OCI-LY3 (cell line): ENCODE measurements at regions not wholly inside any gene's neighbourhood (a gene's known extent, or its start where the extent isn't known, plus 50 kb on each side); places are given as distances from the start of the nearest gene placed in this dataset.

Source experiments
- H2AFZ ChIP-seq: fragments of 200-600, 300-600 bp; shearing (Covaris generic); 2 replicates; pipeline ENCODE4 v1.6.0; 2014; ENCODE audit warnings: antibody characterized with exemption, low read depth, low read length
- H3K27ac ChIP-seq: fragments of 200-600, 300-600 bp; sonication (generic); 2 replicates; pipeline ENCODE4 v1.5.1; 2014; ENCODE audit warnings: mild to moderate bottlenecking, low read length, moderate library complexity, mixed read lengths
- H3K27me3 ChIP-seq: fragments of 200-600, 300-600 bp; sonication (generic); 2 replicates; pipeline ENCODE4 v1.6.1; 2014; ENCODE audit warnings: low read depth, low read length, mixed read lengths
- H3K36me3 ChIP-seq: fragments of 200-600, 300-600 bp; sonication (generic); replicated peaks from 2 replicates; pipeline ENCODE3; 2014; ENCODE audit warnings: low read depth, low read length, mixed read lengths
- H3K4me1 ChIP-seq: fragments of 300-600, 200-600 bp; sonication (generic); 2 replicates; pipeline ENCODE4 v1.6.1; 2014; ENCODE audit warnings: low read length, mixed read lengths
- H3K4me2 ChIP-seq: fragments of 200-600, 300-600 bp; sonication (generic); 2 replicates; pipeline ENCODE4 v1.6.1; 2014; ENCODE audit warnings: low read length, mixed read lengths
- H3K4me3 ChIP-seq: fragments of 300-600, 200-600 bp; sonication (generic); 2 replicates; pipeline ENCODE4 v1.5.1; 2014; ENCODE audit warnings: antibody characterized with exemption, mild to moderate bottlenecking, low read length, moderate library complexity
- H3K79me2 ChIP-seq: fragments of 300-600, 200-600 bp; shearing (Covaris generic); 2 replicates; pipeline ENCODE4 v1.6.1; 2014; ENCODE audit warnings: mild to moderate bottlenecking, low read length, mixed read lengths
- H3K9ac ChIP-seq: fragments of 300-600, 200-600 bp; shearing (Covaris generic); 2 replicates; pipeline ENCODE4 v1.6.0; 2014; ENCODE audit warnings: mild to moderate bottlenecking, low read length, moderate library complexity
- H3K9me3 ChIP-seq: fragments of 200-600, 300-600 bp; shearing (Covaris generic); 2 replicates; pipeline ENCODE4 v1.6.1; 2014; ENCODE audit warnings: low read length, mixed read lengths; ENCODE audit not compliant: insufficient read depth
- H4K20me1 ChIP-seq: fragments of 200-600, 300-600 bp; sonication (generic); 2 replicates; pipeline ENCODE4 v1.6.1; 2016; ENCODE audit warnings: low read length, mixed read lengths; ENCODE audit not compliant: insufficient read depth
- EZH2phosphoT487 ChIP-seq: fragments of 200-600 bp; shearing (Covaris generic); IDR thresholded peaks from 2 replicates; pipeline ENCODE4 v1.6.1; 2018; ENCODE audit warnings: antibody characterized with exemption, mixed run types, low read depth
- TF ChIP-seq, protein P1 (sequence below): fragments of 200-600, 300-600 bp; sonication (generic); IDR thresholded peaks from 2 replicates; pipeline ENCODE4 v1.5.1; 2014; ENCODE audit warnings: antibody characterized with exemption, low read length, low read depth

DNA sequence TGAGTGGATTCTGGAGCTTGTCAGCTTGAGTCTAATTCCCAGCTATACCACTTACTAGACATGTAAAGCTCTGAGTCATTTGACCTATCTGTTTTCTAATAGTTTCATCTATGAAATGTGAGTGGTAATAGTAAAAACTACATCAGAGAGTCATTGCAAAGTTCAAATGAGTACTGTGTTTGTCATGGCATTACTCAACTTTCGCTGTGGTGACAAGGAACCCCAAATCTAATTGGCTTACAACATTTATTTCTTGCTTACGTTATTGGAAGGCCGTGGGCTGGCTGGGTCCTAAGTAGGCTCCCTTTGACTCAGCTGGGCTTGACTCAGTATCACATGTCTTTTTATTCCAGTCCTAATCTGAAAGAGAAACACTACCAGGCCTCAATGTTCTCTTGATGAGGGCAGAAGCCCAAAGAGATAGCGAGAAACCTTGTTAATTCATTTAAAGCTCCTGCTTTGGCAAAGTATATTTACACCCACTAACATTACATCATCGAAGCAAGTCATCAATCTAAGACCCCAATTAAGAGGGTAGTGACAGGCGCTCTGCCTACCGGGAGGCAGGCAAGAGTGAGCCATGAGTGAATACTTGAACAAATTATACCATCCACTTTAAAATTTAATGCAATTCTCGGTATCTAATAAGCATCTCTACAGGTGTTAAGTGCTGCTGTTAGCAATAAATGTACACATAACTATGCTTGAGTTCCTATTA, 431.8 kb upstream of the SPHKAP start:
- peak overlapping the region; percentile 81 for H2AFZ ChIP-seq
- H3K27ac ChIP-seq: peak overlapping the region; percentile 39; the same call in 1 of the 2 replicates
- no peak overlapping the region; the same call in 1 of the 2 replicates for H3K4me2 ChIP-seq
- TF ChIP-seq, protein P1, sequence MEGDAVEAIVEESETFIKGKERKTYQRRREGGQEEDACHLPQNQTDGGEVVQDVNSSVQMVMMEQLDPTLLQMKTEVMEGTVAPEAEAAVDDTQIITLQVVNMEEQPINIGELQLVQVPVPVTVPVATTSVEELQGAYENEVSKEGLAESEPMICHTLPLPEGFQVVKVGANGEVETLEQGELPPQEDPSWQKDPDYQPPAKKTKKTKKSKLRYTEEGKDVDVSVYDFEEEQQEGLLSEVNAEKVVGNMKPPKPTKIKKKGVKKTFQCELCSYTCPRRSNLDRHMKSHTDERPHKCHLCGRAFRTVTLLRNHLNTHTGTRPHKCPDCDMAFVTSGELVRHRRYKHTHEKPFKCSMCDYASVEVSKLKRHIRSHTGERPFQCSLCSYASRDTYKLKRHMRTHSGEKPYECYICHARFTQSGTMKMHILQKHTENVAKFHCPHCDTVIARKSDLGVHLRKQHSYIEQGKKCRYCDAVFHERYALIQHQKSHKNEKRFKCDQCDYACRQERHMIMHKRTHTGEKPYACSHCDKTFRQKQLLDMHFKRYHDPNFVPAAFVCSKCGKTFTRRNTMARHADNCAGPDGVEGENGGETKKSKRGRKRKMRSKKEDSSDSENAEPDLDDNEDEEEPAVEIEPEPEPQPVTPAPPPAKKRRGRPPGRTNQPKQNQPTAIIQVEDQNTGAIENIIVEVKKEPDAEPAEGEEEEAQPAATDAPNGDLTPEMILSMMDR: no peak
- TF ChIP-seq EZH2phosphoT487: no peak
- no peaks in the 10 kb centered on the region for H3K79me2 ChIP-seq
- no peaks in the 10 kb centered on the region for H3K27me3 ChIP-seq
- H3K4me3 ChIP-seq: no peak overlapping the region
- H3K9me3 ChIP-seq: no peaks in the 10 kb centered on the region
- no peak overlapping the region for H3K9ac ChIP-seq
- no peaks in the 10 kb centered on the region for H4K20me1 ChIP-seq
- peaks cover 15% of the 10 kb centered on the region for H3K4me1 ChIP-seq
- H3K36me3 ChIP-seq: no peaks in the 10 kb centered on the region

DNA sequence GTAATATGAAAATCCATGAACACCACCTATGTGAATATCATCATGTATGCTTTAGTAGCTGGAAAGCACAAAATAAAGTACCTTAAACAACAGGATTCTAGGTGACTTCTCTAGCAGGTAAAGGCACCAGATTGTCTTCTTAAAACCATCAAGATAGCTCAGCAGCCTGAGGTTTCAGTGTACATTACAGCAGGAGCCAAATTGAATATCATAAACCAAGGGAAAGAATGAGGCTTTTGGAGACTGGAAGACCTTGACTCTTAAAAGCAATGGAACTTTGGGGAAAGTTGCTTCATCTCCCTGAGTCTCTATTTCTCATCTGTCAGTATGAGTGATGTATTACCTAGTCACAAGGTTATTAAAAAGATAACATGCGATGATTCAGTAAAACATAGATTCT, 429.7 kb upstream of the SPHKAP start:
- H3K4me2 ChIP-seq: no peak overlapping the region
- H2AFZ ChIP-seq: no peak overlapping the region
- H3K9ac ChIP-seq: no peak overlapping the region
- H3K4me1 ChIP-seq: peaks cover 15% of the 10 kb centered on the region
- H3K4me3 ChIP-seq: no peak overlapping the region
- no peaks in the 10 kb centered on the region for H3K79me2 ChIP-seq
- no peaks in the 10 kb centered on the region for H3K9me3 ChIP-seq
- no peaks in the 10 kb centered on the region for H3K27me3 ChIP-seq
- H3K27ac ChIP-seq: no peak overlapping the region
- TF ChIP-seq, protein P1: no peak
- TF ChIP-seq EZH2phosphoT487: no peak
- no peaks in the 10 kb centered on the region for H4K20me1 ChIP-seq
- H3K36me3 ChIP-seq: no peaks in the 10 kb centered on the region

DNA sequence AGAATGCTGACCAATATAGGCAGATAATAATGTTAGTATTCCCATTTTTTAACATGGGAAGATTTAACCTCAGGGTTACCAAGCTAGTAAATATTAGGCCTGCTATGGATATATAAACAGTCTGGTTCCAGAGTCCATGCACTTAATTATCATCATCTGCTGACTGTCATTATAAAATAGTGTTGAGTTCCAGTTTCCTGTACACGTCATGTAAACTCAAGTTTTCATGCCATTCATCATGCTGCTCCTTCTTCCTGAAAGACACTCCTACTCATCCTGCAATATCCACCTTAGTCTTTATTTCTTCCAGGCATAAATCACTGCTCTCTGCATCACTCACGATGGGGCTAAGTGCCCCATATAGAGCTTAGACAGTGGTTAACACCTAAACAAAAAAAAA, 420.8 kb upstream of the SPHKAP start:
- Histone ChIP-seq H3K4me3 (no peak overlapping the region), H2AFZ (no peak overlapping the region), H3K4me2 (no peak overlapping the region), H4K20me1 (no peaks in the 10 kb centered on the region), H3K9ac (no peak overlapping the region), H3K4me1 (peaks cover 7% of the 10 kb centered on the region), H3K79me2 (no peaks in the 10 kb centered on the region), H3K9me3 (no peaks in the 10 kb centered on the region), H3K27ac (no peak overlapping the region), H3K27me3 (no peaks in the 10 kb centered on the region), H3K36me3 (no peaks in the 10 kb centered on the region)
- TF ChIP-seq EZH2phosphoT487: no peak
- TF ChIP-seq, protein P1: no peak

DNA sequence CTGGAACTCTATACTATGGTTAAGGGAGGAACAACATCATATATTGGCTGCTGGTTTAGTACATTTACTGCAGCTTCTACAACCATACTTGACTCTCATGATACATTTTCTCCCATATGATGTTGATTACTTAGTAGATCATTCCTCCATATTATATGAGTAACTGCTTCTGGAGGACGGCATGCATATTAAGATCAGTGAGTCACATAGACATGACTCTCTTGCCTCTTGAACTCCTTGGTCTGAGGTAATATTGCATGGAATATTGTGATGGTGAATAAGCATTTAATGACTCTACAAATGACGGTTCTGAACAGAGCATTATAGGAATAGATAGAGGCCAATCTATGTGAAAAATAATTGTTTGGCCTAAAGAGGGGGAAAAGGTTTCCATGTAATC, 418.8 kb upstream of the SPHKAP start:
- no peak overlapping the region for H3K27ac ChIP-seq
- H2AFZ ChIP-seq: no peak overlapping the region
- H3K9me3 ChIP-seq: no peaks in the 10 kb centered on the region
- peaks cover 7% of the 10 kb centered on the region for H3K4me1 ChIP-seq
- no peaks in the 10 kb centered on the region for H3K79me2 ChIP-seq
- H3K9ac ChIP-seq: no peak overlapping the region
- H3K36me3 ChIP-seq: no peaks in the 10 kb centered on the region
- no peak overlapping the region for H3K4me3 ChIP-seq
- H4K20me1 ChIP-seq: no peaks in the 10 kb centered on the region
- H3K4me2 ChIP-seq: no peak overlapping the region
- H3K27me3 ChIP-seq: no peaks in the 10 kb centered on the region
- TF ChIP-seq, protein P1: no peak
- no peak for TF ChIP-seq EZH2phosphoT487
